ENCODE measurements at regions not wholly inside any gene's neighbourhood (a gene's known extent, or its start where the extent isn't known, plus 50 kb on each side); places are given as distances from the start of the nearest gene placed in this dataset.

DNA sequence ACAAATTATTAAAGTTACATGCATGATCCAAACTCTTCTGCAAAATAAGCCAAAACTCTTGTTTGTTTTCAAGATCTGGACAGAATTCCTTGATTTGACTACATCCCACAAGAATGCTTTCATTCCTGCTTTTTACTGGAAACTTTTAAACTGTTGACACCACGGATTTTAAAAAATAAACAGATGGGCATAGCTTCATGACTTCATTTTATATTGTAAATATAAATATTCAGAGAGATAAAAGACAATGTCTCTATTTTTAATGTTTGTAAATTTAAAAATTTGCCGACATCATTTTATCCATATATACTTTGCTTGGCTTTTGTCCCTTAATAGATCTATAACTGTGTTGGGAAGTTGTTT lies 134.3 kb upstream of the DCN start:
- DNase-seq: no peak
- POLR2A ChIA-PET (ENCODE audit: unreplicated experiment): no interaction called here

DNA sequence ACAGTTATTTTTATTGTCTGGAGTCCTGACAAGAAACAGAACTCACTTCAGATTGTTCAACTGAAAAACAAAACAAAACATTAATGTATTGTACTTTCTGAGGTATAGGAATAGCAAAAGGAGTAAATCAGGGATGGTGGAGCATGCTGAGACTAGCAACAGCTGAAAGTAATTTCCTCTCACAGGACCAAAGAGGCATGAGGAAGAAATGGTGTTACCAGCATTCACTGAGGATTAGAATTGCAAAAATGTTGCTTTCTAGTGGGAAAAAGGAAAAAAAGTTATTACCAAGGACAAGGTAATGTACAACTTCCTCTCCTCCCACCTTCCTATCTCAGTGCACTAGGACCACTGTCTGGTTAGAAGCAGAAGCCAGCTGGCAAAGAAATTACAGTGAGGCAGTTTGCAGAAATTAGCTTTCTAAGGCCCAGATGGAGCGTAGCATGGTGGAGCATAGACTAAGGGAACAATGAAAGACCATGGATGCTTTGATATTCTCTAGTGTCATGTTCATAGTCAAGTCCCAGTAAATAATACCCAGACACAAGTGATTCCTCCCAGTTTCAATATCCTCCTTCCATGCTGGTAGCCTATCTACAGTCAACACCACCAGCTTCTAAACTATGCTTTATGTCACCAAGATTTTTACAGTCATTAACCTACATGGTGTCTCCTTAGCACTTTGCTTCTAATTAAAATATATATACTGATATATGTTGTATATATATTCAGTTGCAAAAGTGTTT lies 133.7 kb upstream of the DCN start:
- H3K27ac ChIP-seq: no peak overlapping the region
- no TSS peak for BruUV-seq (replicated peaks)
- H3K79me2 ChIP-seq (ENCODE audit: low read depth): no peaks in the 10 kb centered on the region
- intact Hi-C loops (cut with micrococcal nuclease; ENCODE audit: unreplicated experiment): no loop called here
- no peaks in the 10 kb centered on the region for H3K9me3 ChIP-seq (ENCODE audit: insufficient read depth, low read depth)
- H3K4me1 ChIP-seq (replicated peaks; ENCODE audit: insufficient read depth): no peaks in the 10 kb centered on the region
- no peaks in the 10 kb centered on the region for H4K20me1 ChIP-seq (ENCODE audit: insufficient read depth)
- H3K4me3 ChIP-seq: no peak overlapping the region
- no peaks in the 10 kb centered on the region for H3K36me3 ChIP-seq (ENCODE audit: low read depth)
- DNase-seq: no peak
- peaks cover 4% of the 10 kb centered on the region; the same call in 1 of the 2 replicates for H3K9me2 ChIP-seq (ENCODE audit: insufficient read depth)
- H3F3A ChIP-seq (ENCODE audit: insufficient read depth, low read depth): no peaks in the 10 kb centered on the region
- TF ChIP-seq EZH2 (IDR thresholded peaks at IDR 0.05; ENCODE audit: low read depth): no peak
- POLR2A ChIA-PET (ENCODE audit: unreplicated experiment): no interaction called here
- H3K27me3 ChIP-seq (ENCODE audit: insufficient read depth, low read depth): no peaks in the 10 kb centered on the region
- CTCF ChIA-PET: no interaction called here
- H3K4me2 ChIP-seq: no peak overlapping the region
- H2AFZ ChIP-seq: no peak overlapping the region; the same call in 1 of the 2 replicates

More for the DNA sequence above, 134.3 kb upstream of the DCN start:
- no peaks in the 10 kb centered on the region for H3K27me3 ChIP-seq (ENCODE audit: insufficient read depth, low read depth)
- no peaks in the 10 kb centered on the region for H3K36me3 ChIP-seq (ENCODE audit: low read depth)
- H3K4me2 ChIP-seq: no peak overlapping the region
- intact Hi-C loops (cut with micrococcal nuclease; ENCODE audit: unreplicated experiment): no loop called here
- H3K4me3 ChIP-seq: no peak overlapping the region
- H3K9me3 ChIP-seq (ENCODE audit: insufficient read depth, low read depth): no peaks in the 10 kb centered on the region
- H3K4me1 ChIP-seq (replicated peaks; ENCODE audit: insufficient read depth): no peaks in the 10 kb centered on the region
- no peak overlapping the region for H3K27ac ChIP-seq
- BruUV-seq (replicated peaks): no TSS peak
- CTCF ChIA-PET: no interaction called here
- no peaks in the 10 kb centered on the region for H3K79me2 ChIP-seq (ENCODE audit: low read depth)
- no peak overlapping the region for H2AFZ ChIP-seq
- H3F3A ChIP-seq (ENCODE audit: insufficient read depth, low read depth): no peaks in the 10 kb centered on the region
- peaks cover 4% of the 10 kb centered on the region; the same call in 1 of the 2 replicates for H3K9me2 ChIP-seq (ENCODE audit: insufficient read depth)
- H4K20me1 ChIP-seq (ENCODE audit: insufficient read depth): no peaks in the 10 kb centered on the region
- TF ChIP-seq EZH2 (IDR thresholded peaks at IDR 0.05; ENCODE audit: low read depth): no peak
- TF ChIP-seq, protein P1, sequence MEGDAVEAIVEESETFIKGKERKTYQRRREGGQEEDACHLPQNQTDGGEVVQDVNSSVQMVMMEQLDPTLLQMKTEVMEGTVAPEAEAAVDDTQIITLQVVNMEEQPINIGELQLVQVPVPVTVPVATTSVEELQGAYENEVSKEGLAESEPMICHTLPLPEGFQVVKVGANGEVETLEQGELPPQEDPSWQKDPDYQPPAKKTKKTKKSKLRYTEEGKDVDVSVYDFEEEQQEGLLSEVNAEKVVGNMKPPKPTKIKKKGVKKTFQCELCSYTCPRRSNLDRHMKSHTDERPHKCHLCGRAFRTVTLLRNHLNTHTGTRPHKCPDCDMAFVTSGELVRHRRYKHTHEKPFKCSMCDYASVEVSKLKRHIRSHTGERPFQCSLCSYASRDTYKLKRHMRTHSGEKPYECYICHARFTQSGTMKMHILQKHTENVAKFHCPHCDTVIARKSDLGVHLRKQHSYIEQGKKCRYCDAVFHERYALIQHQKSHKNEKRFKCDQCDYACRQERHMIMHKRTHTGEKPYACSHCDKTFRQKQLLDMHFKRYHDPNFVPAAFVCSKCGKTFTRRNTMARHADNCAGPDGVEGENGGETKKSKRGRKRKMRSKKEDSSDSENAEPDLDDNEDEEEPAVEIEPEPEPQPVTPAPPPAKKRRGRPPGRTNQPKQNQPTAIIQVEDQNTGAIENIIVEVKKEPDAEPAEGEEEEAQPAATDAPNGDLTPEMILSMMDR (conservative IDR thresholded peaks at IDR 0.05): no peak

DNA sequence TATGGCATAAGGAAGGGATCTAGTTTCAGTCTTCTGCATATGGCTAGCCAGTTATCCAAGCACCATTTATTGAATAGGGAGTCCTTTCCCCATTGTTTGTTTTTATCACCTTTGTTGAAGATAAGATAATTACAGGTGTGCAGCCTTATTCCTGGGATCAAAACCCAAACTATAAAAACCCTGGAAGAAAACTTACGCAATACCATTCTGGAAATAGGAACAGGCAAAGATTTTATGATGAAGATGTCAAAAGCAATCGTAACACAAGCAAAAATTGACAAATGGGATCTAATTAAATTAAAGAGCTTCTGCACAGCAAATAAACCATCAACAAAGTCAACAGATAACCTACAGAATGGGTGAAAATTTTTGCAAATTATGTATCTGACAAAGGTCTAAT lies 128.5 kb upstream of the DCN start:
- no TSS peak for BruUV-seq (replicated peaks)
- Histone ChIP-seq H3K9me2 (ENCODE audit: insufficient read depth) (0 out of 2 replicates have a peak, but pooled peaks cover 3% of the 10 kb centered on the region), H3F3A (ENCODE audit: insufficient read depth, low read depth) (no peaks in the 10 kb centered on the region)

More for the DNA sequence above, 128.5 kb upstream of the DCN start:
- Histone ChIP-seq H3K4me3 (no peak overlapping the region), H3K27me3 (ENCODE audit: insufficient read depth, low read depth) (no peaks in the 10 kb centered on the region), H4K20me1 (ENCODE audit: insufficient read depth) (no peaks in the 10 kb centered on the region), H3K36me3 (ENCODE audit: low read depth) (no peaks in the 10 kb centered on the region), H3K4me2 (no peak overlapping the region), H3K27ac (no peak overlapping the region), H2AFZ (no peak overlapping the region), H3K9me3 (ENCODE audit: insufficient read depth, low read depth) (no peaks in the 10 kb centered on the region), H3K4me1 (replicated peaks; ENCODE audit: insufficient read depth) (no peaks in the 10 kb centered on the region), H3K79me2 (ENCODE audit: low read depth) (no peaks in the 10 kb centered on the region)
- DNase-seq: no peak
- CTCF ChIA-PET: interaction anchor here (0.7 kb wide), 1 partner anchor 131 kb away, joined by 3 read pairs; no protein-coding TSS in a partner anchor
- POLR2A ChIA-PET (ENCODE audit: unreplicated experiment): no interaction called here
- TF ChIP-seq, protein P1 (conservative IDR thresholded peaks at IDR 0.05): no peak
- no peak for TF ChIP-seq EZH2 (IDR thresholded peaks at IDR 0.05; ENCODE audit: low read depth)
- intact Hi-C loops (cut with micrococcal nuclease; ENCODE audit: unreplicated experiment): no loop called here

Data from PC-9 (cell line).